NCI-H2196 (cell line): ENCODE measurements at regions not wholly inside any gene's neighbourhood (a gene's known extent, or its start where the extent isn't known, plus 50 kb on each side); places are given as distances from the start of the nearest gene placed in this dataset.

Experiments
- DNase-seq: peaks from one replicate; lab custom pipeline; 2025; ENCODE audit not compliant: unreplicated experiment; lab: John Stamatoyannopoulos, UW

GRCh38 chr7:17166824-17167379 is 131.6 kb upstream of the AHR start:
- no peak for DNase-seq

- DNase-seq, result no peak
These were observed 130.0 kb upstream of the AHR start for GRCh38 chr7:17168416-17168815.

- DNase-seq, result no peak
These were observed 127.0 kb upstream of the AHR start for GRCh38 chr7:17171427-17171826.

GRCh38 chr7:17176371-17177032 is 122.0 kb upstream of the AHR start:
- DNase-seq, result no peak

GRCh38 chr7:17178545-17178944 is 119.9 kb upstream of the AHR start:
- no peak for DNase-seq

GRCh38 chr7:17181482-17181881 is 117.0 kb upstream of the AHR start:
- no peak for DNase-seq

- DNase-seq, result no peak
These were observed 114.7 kb upstream of the AHR start for GRCh38 chr7:17183630-17184328.

GRCh38 chr7:17184805-17185689 is 113.4 kb upstream of the AHR start:
- DNase-seq, result no peak

GRCh38 chr7:17185690-17186070 is 112.8 kb upstream of the AHR start:
- no peak for DNase-seq

GRCh38 chr7:17186745-17187530 is 111.5 kb upstream of the AHR start:
- no peak for DNase-seq

GRCh38 chr7:17194656-17195055 is 103.8 kb upstream of the AHR start:
- DNase-seq, result no peak

GRCh38 chr7:17195576-17195975 is 102.9 kb upstream of the AHR start:
- DNase-seq, result no peak

- no peak for DNase-seq
These were observed 92.5 kb upstream of the AHR start for GRCh38 chr7:17205910-17206309.

- DNase-seq, result no peak
These were observed 92.0 kb upstream of the AHR start for GRCh38 chr7:17206349-17206905.

GRCh38 chr7:17207220-17207619 is 91.2 kb upstream of the AHR start:
- no peak for DNase-seq

- no peak for DNase-seq
These were observed 89.4 kb upstream of the AHR start for GRCh38 chr7:17209101-17209500.

GRCh38 chr7:17211307-17211836 is 87.1 kb upstream of the AHR start:
- DNase-seq, result no peak

- no peak for DNase-seq
These were observed 86.3 kb upstream of the AHR start for GRCh38 chr7:17212188-17212587.

- DNase-seq, result no peak
These were observed 70.5 kb upstream of the AHR start for GRCh38 chr7:17227766-17228490.

GRCh38 chr7:17229228-17229627 is 69.2 kb upstream of the AHR start:
- DNase-seq, result no peak
